C4-2B (cell line): ENCODE measurements at regions not wholly inside any gene's neighbourhood (a gene's known extent, or its start where the extent isn't known, plus 50 kb on each side); places are given as distances from the start of the nearest gene placed in this dataset.

Experiments
- CTCF ChIP-seq: fragments of 450-650 bp; conservative IDR thresholded peaks from 2 replicates; pipeline ENCODE4 v1.5.1; 2017; ENCODE audit warnings: mild to moderate bottlenecking
- ZFX ChIP-seq: fragments of 450-650 bp; IDR thresholded peaks from 2 replicates; pipeline ENCODE4 v1.6.1; 2017

GRCh38 chr6:78551361-78551760, 316.0 kb upstream of the IRAK1BP1 start:
- TF ChIP-seq CTCF: no peak
- TF ChIP-seq ZFX: no peak
